ENCODE measurements at regions not wholly inside any gene's neighbourhood (a gene's known extent, or its start where the extent isn't known, plus 50 kb on each side); places are given as distances from the start of the nearest gene placed in this dataset.
A peak's percentile ranks its signal among the peaks of the same experiment; 100 is the strongest.

DNA sequence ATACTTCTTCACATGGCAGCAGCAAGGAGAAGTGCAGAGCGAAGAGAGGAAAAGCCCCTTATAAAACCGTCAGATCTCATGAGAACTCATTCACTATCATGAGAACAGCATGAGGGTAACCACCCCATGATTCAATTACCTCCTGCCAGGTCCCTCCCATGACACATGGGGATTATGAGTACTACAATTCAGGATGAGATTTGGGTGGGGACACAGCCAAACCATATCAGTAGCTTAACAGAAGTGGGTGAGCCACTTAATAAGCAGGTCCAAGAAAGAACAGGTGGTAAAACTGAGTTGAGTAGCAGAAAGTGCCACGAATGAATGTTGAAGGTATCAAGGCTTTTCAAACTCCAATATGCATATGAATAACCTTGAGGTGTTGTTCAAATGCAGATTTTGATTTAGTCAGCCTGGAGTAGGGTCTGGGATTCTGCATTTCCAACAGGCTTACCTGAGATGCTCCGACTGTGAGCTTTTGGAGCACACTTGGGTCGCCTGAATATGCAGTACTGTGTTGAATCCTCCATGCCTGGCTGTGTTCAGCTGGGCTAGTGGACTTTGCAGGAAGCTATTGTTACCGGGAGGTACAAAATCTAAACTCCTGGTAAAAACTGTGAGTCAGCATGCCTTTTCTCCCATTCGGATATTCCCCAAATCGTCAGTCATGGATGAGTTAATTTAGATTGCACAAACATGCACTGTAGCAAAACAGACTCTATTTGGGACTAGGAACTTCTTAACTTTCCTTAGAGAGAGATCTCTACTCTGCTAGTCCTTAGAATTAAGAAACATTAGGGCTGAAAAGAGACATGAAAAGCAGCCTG is 69.0 kb upstream of the PRKCQ start:
- DNase-seq (ENCODE audit: low read depth, low spot score) = no peak

DNA sequence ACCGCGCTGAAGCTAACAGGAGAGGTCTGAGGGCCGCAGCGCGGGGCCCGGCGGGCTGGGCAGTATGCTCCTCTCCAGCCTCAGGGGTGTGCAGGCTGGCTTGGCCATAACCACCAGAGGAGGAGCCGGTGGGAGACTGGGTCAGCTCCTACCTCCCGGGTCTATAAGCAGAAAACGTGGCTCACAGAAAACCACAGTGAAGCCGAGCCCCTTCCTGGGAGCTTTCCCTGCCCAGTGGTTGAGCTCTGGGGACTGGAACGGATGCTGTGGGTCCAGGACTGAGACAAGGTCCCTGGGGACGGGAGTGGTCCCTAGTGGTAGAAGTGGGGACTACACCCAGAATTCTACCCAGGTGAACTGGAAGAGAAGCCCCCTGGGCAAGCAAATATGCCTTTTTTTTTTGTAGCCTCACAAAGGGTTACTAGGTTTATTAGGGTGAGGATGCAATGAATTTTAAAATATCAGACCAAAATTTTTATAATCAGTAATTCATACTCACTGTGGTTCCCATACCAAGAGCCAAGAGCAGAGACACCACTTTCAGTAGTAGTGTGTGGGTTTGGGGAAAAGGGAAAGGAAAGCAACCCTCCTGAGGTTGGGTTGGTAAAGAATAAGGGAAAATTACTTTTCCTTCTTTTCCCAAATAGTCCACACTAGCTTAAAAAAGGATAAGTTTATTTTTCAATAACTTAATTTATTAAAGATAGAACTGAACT is 67.9 kb upstream of the PRKCQ start:
- peak; percentile 80 for DNase-seq (ENCODE audit: low read depth, low spot score)

DNA sequence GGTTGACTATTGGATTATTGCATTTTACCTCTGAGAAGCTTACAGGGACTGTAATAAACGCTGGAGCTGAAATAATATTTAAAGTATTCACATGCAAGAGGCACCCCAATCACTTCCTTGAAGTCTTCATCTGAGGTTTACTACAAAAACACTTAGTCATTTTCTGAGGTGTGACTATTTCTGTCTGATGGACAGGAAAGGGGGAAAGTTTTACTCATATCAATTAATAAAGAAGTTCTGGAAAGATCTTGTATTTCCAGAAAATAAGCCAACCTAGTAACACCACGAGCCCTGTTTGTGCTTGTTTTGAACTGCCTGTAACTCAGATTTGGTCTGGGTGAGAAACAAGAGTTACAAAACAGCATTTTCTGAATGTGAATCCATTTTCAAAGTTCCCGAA is 63.9 kb upstream of the PRKCQ start:
- no peak for DNase-seq (ENCODE audit: low read depth, low spot score)

DNA sequence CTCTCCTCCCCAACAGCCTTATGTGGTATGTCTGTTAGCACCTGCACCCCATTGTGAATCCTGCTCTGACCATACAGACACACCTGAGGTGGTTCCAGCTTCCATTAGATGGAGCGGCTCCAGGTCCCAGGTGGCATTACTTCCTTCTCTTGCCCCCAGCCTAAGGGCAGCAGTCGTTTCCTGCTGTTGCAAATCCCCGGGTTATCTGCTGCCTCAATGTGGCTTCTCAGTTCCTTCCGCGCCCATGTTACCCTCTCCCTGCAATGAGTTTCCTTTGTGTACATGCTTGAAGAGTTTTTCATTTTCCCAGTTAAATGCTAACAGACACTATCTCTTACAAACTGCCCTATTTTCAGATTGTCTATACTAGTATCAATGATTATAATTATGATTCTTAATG is 62.8 kb upstream of the PRKCQ start:
- no peak for DNase-seq (ENCODE audit: low read depth, low spot score)

DNA sequence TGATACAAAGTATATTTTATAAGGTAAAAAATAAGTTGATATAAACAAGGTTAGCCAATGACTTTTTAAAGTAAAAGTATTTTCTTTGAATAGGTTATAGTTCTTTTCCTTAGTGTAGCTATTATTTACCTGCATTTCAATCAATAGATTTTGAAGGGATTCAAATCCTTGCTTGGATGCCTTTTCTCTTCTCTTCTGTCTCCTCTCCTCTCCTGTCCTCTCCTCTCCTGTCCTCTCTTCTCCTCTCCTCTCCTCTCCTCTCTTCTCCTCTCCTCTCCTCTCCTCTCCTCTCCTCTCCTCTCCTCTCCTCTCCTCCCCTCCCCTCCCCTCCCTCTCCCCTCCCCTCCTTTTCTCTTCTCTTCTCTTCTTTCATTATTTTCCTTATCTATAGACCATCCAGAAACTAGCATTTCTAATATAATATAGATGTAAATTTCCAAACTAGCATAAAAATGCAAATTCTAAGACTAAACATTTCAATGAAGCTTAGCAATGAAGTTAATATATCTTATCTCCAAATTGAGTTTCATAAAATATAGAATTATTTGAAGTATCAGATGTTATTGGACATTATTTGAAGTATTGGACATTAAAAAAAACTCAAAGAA is 60.5 kb upstream of the PRKCQ start:
- no peak for DNase-seq (ENCODE audit: low read depth, low spot score)

DNA sequence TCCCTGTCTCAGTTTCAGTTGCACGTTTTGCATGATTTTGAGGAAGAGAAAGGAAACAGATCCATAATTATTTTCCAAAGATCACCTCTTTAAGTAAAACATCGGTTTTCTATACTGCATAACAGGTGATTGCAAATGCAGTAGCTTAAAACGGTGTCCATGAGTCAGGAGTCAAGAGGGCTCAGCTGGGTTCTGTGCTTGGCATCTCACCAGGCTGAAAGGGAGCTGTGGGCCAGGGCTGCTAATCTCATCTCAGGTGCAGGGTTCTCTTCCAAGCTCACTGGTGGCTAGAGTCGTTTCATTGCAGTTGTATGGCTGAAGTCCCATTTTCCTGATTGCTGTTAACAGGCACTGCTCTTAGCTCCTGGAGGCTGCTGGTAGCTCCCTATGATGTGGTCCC is 57.0 kb upstream of the PRKCQ start:
- DNase-seq (ENCODE audit: low read depth, low spot score) = no peak

DNA sequence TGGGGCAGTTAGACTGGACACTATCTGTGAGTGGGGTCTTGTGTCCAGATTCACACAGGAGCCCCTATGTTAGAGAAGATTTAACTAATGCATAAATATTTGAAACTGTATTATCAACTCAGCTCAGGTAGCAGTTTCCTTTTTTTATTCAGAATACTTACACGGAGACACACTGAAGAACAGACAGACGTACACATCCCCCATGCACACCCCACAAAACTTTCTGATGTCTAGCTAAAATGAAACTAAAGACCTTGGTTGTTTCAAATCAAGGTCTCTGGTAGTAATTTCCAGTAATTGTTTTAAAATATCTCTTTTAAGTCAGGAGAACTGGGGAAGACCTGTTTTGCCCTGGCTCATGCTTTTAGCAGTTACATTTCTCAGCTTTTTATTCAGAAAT is 55.7 kb upstream of the PRKCQ start:
- DNase-seq (ENCODE audit: low read depth, low spot score) = no peak

Data from ELF-1 (cell line).